Lung (tissue), 11 donors: ENCODE measurements at regions not wholly inside any gene's neighbourhood (a gene's known extent, or its start where the extent isn't known, plus 50 kb on each side); places are given as distances from the start of the nearest gene placed in this dataset.

Source experiments
- ATAC-seq: fragments of 200-7000 bp; cut with Tn5 transposase; one replicate; pipeline ENCODE4 v1.9.1; 2020; ENCODE audit warnings: moderate number of reproducible peaks; ENCODE audit not compliant: insufficient read depth, low FRiP score
- DNase-seq, 3 donors: peaks; one replicate each; pipeline ENCODE4 v3.0.0-alpha.2; 2013 to 2017
- H3K27ac ChIP-seq, 2 donors: one replicate each; pipeline ENCODE4 v1.5.1; 2013; ENCODE audit warnings: mild to moderate bottlenecking in 2 of 2, moderate library complexity in 2 of 2, control low read depth in 1 of 2, inconsistent platforms in 1 of 2, low read depth in 1 of 2, low read length in 1 of 2
- H3K27me3 ChIP-seq, 3 donors: one replicate each; pipeline ENCODE4 v1.5.1; 2013; ENCODE audit warnings: low read length in 2 of 3; ENCODE audit not compliant: control insufficient read depth in 3 of 3, insufficient read depth in 3 of 3
- H3K36me3 ChIP-seq, 4 donors: one replicate each; pipeline ENCODE4 v1.5.1; 2013; ENCODE audit warnings: low read length in 4 of 4, mild to moderate bottlenecking in 1 of 4, moderate library complexity in 1 of 4; ENCODE audit not compliant: control insufficient read depth in 4 of 4, insufficient read depth in 4 of 4
- H3K4me1 ChIP-seq, 5 donors: one replicate each; pipeline ENCODE4 v1.5.1; 2013; ENCODE audit warnings: low read length in 5 of 5, mild to moderate bottlenecking in 2 of 5, moderate library complexity in 1 of 5; ENCODE audit not compliant: control insufficient read depth in 5 of 5, insufficient read depth in 5 of 5
- H3K4me3 ChIP-seq: one replicate; pipeline ENCODE4 v1.5.1; 2013; ENCODE audit warnings: mild to moderate bottlenecking, control low read depth, moderate library complexity
- H3K9ac ChIP-seq, 2 donors: one replicate each; pipeline ENCODE4 v1.5.1; 2013; ENCODE audit warnings: low read length in 2 of 2, control low read depth in 1 of 2; ENCODE audit not compliant: insufficient read depth in 1 of 2
- H3K9me3 ChIP-seq, 4 donors: one replicate each; pipeline ENCODE4 v1.5.1; 2013; ENCODE audit warnings: low read length in 3 of 4, mild to moderate bottlenecking in 1 of 4, moderate library complexity in 1 of 4; ENCODE audit not compliant: control insufficient read depth in 4 of 4, insufficient read depth in 3 of 4
- CTCF ChIP-seq: IDR thresholded peaks from 2 replicates; pipeline ENCODE4 v1.5.1; 2012; ENCODE audit warnings: mild to moderate bottlenecking; ENCODE audit errors: control extremely low read depth, extremely low read depth
- WGBS, 2 donors: extraction: QIAGEN DNeasy Blood & Tissue Kit; methylation state at CpG; one replicate each; pipeline ENCODE4 v1.1.7; 2013; 5-methylcytosine and 5-hydroxymethylcytosine counted together
- donor health status: control.
- donor health status: control.
- donor health status: Bipolar disorder and iron deficiency.
- donor health status: healthy.
- donor health status: DM: yes; HTN: yes; CAD: no.

GRCh38 chr1:94719926-94720793 lies 100.0 kb upstream of the SLC44A3 start:
- no peaks in the 10 kb centered on the region for H3K36me3 ChIP-seq
- H3K9ac ChIP-seq = no peak overlapping the region
- H3K27ac ChIP-seq = peak overlapping the region in 1 of 2 donors; percentile 41
- 46 to 68% methylated on average over 7 of the region's 7 CpGs for WGBS, 2 donors
- H3K27me3 ChIP-seq = no peaks in the 10 kb centered on the region
- no peak overlapping the region for H3K4me3 ChIP-seq
- no peaks in the 10 kb centered on the region for H3K4me1 ChIP-seq
- no peak for DNase-seq
- H3K9me3 ChIP-seq = peaks cover 0 to 2% (median 0%) of the 10 kb centered on the region in 4 donors
- peak; percentile 54 for ATAC-seq
- TF ChIP-seq CTCF = no peak

GRCh38 chr1:94716965-94717364 lies 103.2 kb upstream of the SLC44A3 start:
- H3K27ac ChIP-seq = no peak overlapping the region
- H3K27me3 ChIP-seq = no peaks in the 10 kb centered on the region
- 33 to 65% methylated on average over 2 of the region's 2 CpGs for WGBS, 2 donors
- no peaks in the 10 kb centered on the region for H3K9me3 ChIP-seq
- peaks cover 0 to 6% (median 0%) of the 10 kb centered on the region in 5 donors for H3K4me1 ChIP-seq
- no peak overlapping the region for H3K9ac ChIP-seq
- no peaks in the 10 kb centered on the region for H3K36me3 ChIP-seq
- no peak overlapping the region for H3K4me3 ChIP-seq
- TF ChIP-seq CTCF = no peak
- DNase-seq (no peak), ATAC-seq (no peak)

- WGBS, 2 donors = 53 to 86% methylated on average over 5 of the region's 5 CpGs
- DNase-seq (no peak), ATAC-seq (no peak)
- H3K9me3 ChIP-seq = no peaks in the 10 kb centered on the region
- peaks cover 0 to 6% (median 0%) of the 10 kb centered on the region in 5 donors for H3K4me1 ChIP-seq
- no peak overlapping the region for H3K9ac ChIP-seq
- H3K4me3 ChIP-seq = no peak overlapping the region
- no peaks in the 10 kb centered on the region for H3K27me3 ChIP-seq
- TF ChIP-seq CTCF = no peak
- no peaks in the 10 kb centered on the region for H3K36me3 ChIP-seq
- no peak overlapping the region for H3K27ac ChIP-seq
These were observed 104.8 kb upstream of the SLC44A3 start for GRCh38 chr1:94715321-94715720.
